PC-3 (cell line): ENCODE measurements at regions not wholly inside any gene's neighbourhood (a gene's known extent, or its start where the extent isn't known, plus 50 kb on each side); places are given as distances from the start of the nearest gene placed in this dataset.

Experiments used
- CTCF ChIP-seq: fragments of 300-600 bp; sonication (generic); conservative IDR thresholded peaks from 2 replicates; pipeline ENCODE4 v1.5.1; 2017; ENCODE audit warnings: antibody characterized with exemption, low read depth, mild to moderate bottlenecking, low read length
- EZH2 ChIP-seq: fragments of 300-600 bp; sonication (generic); IDR thresholded peaks from one replicate; pipeline ENCODE4 v1.6.1; 2017; ENCODE audit warnings: antibody characterized with exemption, mild to moderate bottlenecking, low read length; ENCODE audit not compliant: unreplicated experiment

GRCh38 chr20:4344670-4345069 is 95.6 kb upstream of the ADRA1D start:
- no peak for TF ChIP-seq CTCF
- no peak for TF ChIP-seq EZH2
